Epithelial cell of esophagus (primary cell): ENCODE measurements at regions not wholly inside any gene's neighbourhood (a gene's known extent, or its start where the extent isn't known, plus 50 kb on each side); places are given as distances from the start of the nearest gene placed in this dataset.

Experiments
- DNase-seq: peaks from one replicate; pipeline ENCODE4 v3.0.0; 2010; ENCODE audit warnings: low read depth
- H3K4me3 ChIP-seq: 2 replicates; pipeline ENCODE4 v1.5.1; 2011; ENCODE audit warnings: mild to moderate bottlenecking, low read length, control low read depth
- TF ChIP-seq, protein P1 (sequence below): IDR thresholded peaks from 2 replicates; pipeline ENCODE4 v1.5.1; 2011; ENCODE audit warnings: low read depth, mild to moderate bottlenecking, low read length, control low read depth, inconsistent platforms; ENCODE audit not compliant: insufficient read depth; ENCODE audit errors: missing control alignments

DNA sequence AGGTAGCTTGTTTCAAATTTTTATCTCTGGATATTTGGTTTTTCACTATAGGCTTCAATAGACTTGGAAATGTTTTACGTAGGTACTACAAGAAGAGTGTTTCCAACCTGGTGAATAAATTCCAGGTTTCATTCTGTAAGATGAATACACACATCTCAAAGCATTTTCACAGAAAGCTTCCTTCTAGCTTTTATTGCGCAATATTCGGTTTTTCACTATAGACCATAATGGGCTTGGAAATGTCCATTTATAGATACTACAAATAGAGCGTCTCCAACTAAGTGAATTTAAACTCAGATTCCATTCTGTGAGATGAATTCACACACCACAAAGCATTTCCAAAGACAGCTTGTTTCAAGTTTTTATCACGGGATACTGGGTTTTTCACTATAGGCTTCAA is 857.7 kb upstream of the HS3ST1 start:
- no peak overlapping the region for H3K4me3 ChIP-seq
- no peak for DNase-seq
- TF ChIP-seq, protein P1, sequence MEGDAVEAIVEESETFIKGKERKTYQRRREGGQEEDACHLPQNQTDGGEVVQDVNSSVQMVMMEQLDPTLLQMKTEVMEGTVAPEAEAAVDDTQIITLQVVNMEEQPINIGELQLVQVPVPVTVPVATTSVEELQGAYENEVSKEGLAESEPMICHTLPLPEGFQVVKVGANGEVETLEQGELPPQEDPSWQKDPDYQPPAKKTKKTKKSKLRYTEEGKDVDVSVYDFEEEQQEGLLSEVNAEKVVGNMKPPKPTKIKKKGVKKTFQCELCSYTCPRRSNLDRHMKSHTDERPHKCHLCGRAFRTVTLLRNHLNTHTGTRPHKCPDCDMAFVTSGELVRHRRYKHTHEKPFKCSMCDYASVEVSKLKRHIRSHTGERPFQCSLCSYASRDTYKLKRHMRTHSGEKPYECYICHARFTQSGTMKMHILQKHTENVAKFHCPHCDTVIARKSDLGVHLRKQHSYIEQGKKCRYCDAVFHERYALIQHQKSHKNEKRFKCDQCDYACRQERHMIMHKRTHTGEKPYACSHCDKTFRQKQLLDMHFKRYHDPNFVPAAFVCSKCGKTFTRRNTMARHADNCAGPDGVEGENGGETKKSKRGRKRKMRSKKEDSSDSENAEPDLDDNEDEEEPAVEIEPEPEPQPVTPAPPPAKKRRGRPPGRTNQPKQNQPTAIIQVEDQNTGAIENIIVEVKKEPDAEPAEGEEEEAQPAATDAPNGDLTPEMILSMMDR = no peak

DNA sequence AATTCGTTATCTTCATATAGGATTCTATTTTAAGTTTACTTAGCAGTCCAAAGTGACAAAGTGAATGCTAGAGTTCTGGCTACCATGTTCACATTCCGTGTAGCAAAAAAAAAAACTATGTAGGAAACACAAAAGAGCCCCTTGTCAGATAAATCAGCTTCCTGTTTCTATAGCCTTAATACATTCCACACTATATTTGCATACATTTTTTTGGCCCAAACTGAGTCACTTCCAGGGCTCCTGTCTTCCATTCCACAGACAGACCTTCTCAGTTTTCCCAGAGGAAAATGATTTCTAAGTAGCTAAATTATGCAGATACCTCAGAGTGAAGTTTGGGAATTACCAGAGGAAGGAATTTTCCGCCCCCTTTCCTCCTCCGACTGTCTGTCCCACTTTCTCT is 841.9 kb upstream of the HS3ST1 start:
- peak; percentile 1 for DNase-seq
- no peak overlapping the region for H3K4me3 ChIP-seq
- TF ChIP-seq, protein P1 = no peak

DNA sequence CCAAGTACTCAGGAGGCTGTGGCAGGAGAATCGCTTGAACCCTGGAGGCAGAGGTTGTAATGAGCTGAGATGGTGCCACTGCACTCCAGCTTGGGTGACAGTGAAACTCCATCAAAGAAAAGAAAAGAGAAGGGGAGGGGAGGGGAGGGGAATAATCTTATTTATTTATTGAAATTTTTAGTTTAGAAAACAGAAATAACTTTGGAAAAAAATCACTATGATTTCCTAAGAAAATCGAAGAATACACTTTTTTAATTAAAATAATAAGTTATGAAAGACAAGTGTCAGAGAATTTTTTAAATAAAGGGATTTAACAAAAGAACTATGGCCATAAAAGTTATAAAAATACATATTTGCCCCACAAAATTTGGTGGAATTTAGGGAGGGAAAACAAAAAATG is 836.9 kb upstream of the HS3ST1 start:
- no peak overlapping the region for H3K4me3 ChIP-seq
- TF ChIP-seq, protein P1 = no peak
- DNase-seq = no peak

DNA sequence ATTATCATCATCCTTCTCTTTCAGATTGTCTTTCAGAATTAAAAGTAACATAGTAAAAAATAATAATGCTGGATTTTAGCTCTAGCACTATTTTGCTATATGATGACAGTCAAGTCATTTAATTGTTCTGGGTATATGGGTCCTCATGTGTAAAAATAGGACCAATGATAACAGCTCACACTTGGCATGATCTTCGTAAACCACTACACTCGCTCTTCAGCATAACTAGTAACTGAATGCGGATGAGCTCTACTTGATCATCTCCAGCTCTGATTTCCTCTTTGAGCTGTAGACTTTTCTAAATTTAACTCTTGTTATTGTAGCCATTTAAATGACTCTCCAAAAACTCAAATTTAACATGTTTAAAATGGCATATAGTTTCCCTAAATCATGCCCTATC is 831.8 kb upstream of the HS3ST1 start:
- TF ChIP-seq, protein P1 = no peak
- no peak for DNase-seq
- H3K4me3 ChIP-seq = no peak overlapping the region

DNA sequence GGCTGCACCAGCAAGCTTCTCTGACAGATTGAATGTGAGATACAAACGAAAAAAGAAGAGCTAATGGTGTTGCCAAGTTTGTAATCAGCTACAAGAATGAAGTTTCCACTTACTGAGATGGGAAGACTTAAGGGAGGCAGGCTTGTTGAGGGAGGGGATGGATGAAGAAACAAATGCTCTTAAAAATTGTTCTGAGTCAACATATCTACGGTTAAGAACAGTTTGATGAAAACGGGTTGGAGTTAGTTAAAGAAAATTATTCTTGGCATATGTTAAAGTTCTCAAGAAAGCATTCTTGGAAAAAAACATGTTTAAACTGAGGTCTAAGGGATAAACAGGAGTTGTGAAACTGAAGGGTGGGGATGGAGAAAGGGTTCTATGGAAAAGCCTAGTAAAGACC is 816.3 kb upstream of the HS3ST1 start:
- H3K4me3 ChIP-seq = no peak overlapping the region

DNA sequence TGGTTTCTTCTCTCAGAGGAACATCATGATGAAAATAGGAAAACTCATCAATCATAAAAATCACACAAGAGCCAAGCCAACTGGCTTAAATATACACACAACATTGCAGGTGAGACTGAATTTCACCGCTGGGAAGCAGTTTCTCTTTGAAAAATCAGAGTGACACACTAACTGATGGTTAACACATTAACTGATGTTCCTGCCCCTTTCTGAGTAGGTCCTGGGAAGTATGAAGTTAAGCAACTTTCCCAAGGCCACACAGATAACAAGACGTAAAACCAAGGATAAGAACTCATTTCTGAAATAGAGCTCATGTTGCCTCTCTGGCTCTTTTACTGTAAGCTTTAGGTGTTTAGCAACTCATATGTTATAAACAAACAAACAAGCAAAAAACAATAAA is 813.7 kb upstream of the HS3ST1 start:
- no peak for DNase-seq
- H3K4me3 ChIP-seq = no peak overlapping the region
- TF ChIP-seq, protein P1 = no peak

More for the DNA sequence above, 816.3 kb upstream of the HS3ST1 start:
- TF ChIP-seq, protein P1 = no peak
- no peak for DNase-seq

DNA sequence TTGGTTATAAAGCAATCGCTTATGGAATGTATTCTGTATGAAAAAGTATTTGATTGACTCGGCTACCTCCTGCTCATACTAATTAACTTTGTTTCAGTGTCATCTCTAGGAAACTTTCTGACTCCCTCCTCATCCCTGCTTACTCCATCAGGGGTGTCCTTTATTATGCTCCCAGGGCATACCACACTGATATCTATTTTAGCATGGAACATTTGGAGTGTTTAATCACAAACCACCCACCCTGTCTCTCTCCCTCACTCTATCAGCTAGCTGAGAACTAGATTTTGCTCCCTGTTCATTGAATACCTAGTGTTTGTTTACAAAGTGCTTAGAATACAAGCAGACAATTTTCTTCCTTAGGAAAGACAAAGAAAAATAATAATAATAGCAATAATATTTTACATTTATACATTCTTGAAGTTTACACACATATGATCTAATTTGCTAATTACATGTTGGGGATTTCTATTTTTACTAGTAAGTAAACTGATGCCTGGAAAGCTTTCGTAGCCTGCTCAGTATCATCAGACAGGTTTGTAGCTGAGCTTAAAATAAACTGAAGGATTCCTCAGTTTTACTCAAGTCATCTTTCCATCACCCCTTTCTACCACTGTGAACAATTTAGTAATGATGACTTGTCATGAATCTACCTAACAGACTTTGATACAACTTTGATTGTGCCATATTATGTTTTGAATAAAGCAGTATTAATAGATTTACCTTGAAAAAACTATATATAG is 811.4 kb upstream of the HS3ST1 start:
- TF ChIP-seq, protein P1 = no peak
- no peak overlapping the region for H3K4me3 ChIP-seq
- DNase-seq = no peak
